ENCODE measurements at regions not wholly inside any gene's neighbourhood (a gene's known extent, or its start where the extent isn't known, plus 50 kb on each side); places are given as distances from the start of the nearest gene placed in this dataset.

- TF ChIP-seq POLR2A (IDR thresholded peaks at IDR 0.05; ENCODE audit: low read length) (no peak), GATA1 (IDR thresholded peaks at IDR 0.05; ENCODE audit: low read depth, low read length) (no peak)
Observed at GRCh38 chr10:125213541-125214282, 53.3 kb upstream of the CTBP2 start.

All from erythroblast (primary cell).